Lower leg skin (tissue), 4 donors: ENCODE measurements at regions not wholly inside any gene's neighbourhood (a gene's known extent, or its start where the extent isn't known, plus 50 kb on each side); places are given as distances from the start of the nearest gene placed in this dataset.

Experiments used
- DNase-seq, 2 donors: peaks; one replicate each; pipeline ENCODE4 v3.0.0-alpha.2; 2019; ENCODE audit warnings: low spot score in 2 of 2
- H3K4me3 ChIP-seq: fragments of 200-600 bp; sonication (generic); 2 replicates; pipeline ENCODE4 v1.5.1; 2017; ENCODE audit warnings: mild to moderate bottlenecking, low read depth; ENCODE audit not compliant: poor library complexity, severe bottlenecking
- CTCF ChIP-seq, 3 donors: fragments of 450-650 bp; IDR thresholded peaks; one replicate each; pipeline ENCODE4 v1.5.1; 2016; ENCODE audit warnings: antibody characterized with exemption in 3 of 3, mild to moderate bottlenecking in 3 of 3, moderate library complexity in 2 of 3
- POLR2A ChIP-seq, 2 donors: fragments of 450-650 bp; IDR thresholded peaks; one replicate each; pipeline ENCODE4 v1.6.1; 2016 to 2017; ENCODE audit warnings: antibody characterized with exemption in 2 of 2, mild to moderate bottlenecking in 1 of 2, moderate library complexity in 1 of 2
- WGBS, 2 donors: methylation state at CpG; one replicate each; pipeline ENCODE4 v1.1.5; 2018; 5-methylcytosine and 5-hydroxymethylcytosine counted together
- intact Hi-C: fragments of 100-400 bp; cut with DNase I; formaldehyde crosslinking; loops from one replicate; pipeline ENCODE4 v1.15.0; 2023; ENCODE audit warnings: low total_unique reads

- no peak overlapping the region for H3K4me3 ChIP-seq
- TF ChIP-seq CTCF (IDR thresholded peaks at IDR 0.05) (no peak), POLR2A (IDR thresholded peaks at IDR 0.05) (no peak)
- intact Hi-C loops = no loop called here
- no peak for DNase-seq
- WGBS, 2 donors = 70 to 81% methylated on average over 4 of the region's 4 CpGs
Measured at GRCh38 chr2:62338111-62338510, 142.2 kb downstream of the B3GNT2 start.

- no peak for DNase-seq
- 98 to 99% methylated on average over 4 of the region's 4 CpGs for WGBS, 2 donors
- H3K4me3 ChIP-seq = no peak overlapping the region
- intact Hi-C loops = no loop called here
- no peak for TF ChIP-seq POLR2A (IDR thresholded peaks at IDR 0.05)
- no peak for TF ChIP-seq CTCF (IDR thresholded peaks at IDR 0.05)
Measured at GRCh38 chr2:62337403-62337802, 141.5 kb downstream of the B3GNT2 start.

- WGBS, 2 donors = 88 to 93% methylated on average over 5 of the region's 5 CpGs
- intact Hi-C loops = no loop called here
- TF ChIP-seq POLR2A (IDR thresholded peaks at IDR 0.05) = no peak
- no peak for TF ChIP-seq CTCF (IDR thresholded peaks at IDR 0.05)
- DNase-seq = no peak
- no peak overlapping the region for H3K4me3 ChIP-seq
Measured at GRCh38 chr2:62335612-62336011, 139.7 kb downstream of the B3GNT2 start.

- DNase-seq = no peak
- 79 to 84% methylated on average over 6 of the region's 6 CpGs for WGBS, 2 donors
- TF ChIP-seq POLR2A (IDR thresholded peaks at IDR 0.05) (no peak), CTCF (IDR thresholded peaks at IDR 0.05) (no peak)
- H3K4me3 ChIP-seq = no peak overlapping the region
- intact Hi-C loops = no loop called here
Measured at GRCh38 chr2:62334440-62335058, 138.6 kb downstream of the B3GNT2 start.

- intact Hi-C loops = no loop called here
- TF ChIP-seq POLR2A (IDR thresholded peaks at IDR 0.05) = no peak
- WGBS, 2 donors = 66 to 75% methylated on average over 4 of the region's 4 CpGs
- DNase-seq = no peak
- no peak overlapping the region for H3K4me3 ChIP-seq
Measured at GRCh38 chr2:62334009-62334408, 138.1 kb downstream of the B3GNT2 start.

GRCh38 chr2:62330959-62331358, 135.0 kb downstream of the B3GNT2 start:
- DNase-seq = no peak
- intact Hi-C loops = no loop called here
- WGBS, 2 donors = 69 to 72% methylated on average over 1 of the region's 1 CpG
- H3K4me3 ChIP-seq = no peak overlapping the region
- no peak for TF ChIP-seq CTCF (IDR thresholded peaks at IDR 0.05)
- no peak for TF ChIP-seq POLR2A (IDR thresholded peaks at IDR 0.05)
